Stomach (tissue), 4 donors: ENCODE measurements at regions not wholly inside any gene's neighbourhood (a gene's known extent, or its start where the extent isn't known, plus 50 kb on each side); places are given as distances from the start of the nearest gene placed in this dataset.

ENCODE experiments used
- EP300 ChIP-seq: sonication (generic); formaldehyde crosslinking; IDR thresholded peaks from one replicate; pipeline ENCODE4 v1.6.1; 2017; ENCODE audit warnings: antibody characterized with exemption
- POLR2A ChIP-seq, 4 donors: fragments of 450-650 bp; IDR thresholded peaks; one replicate each; pipeline ENCODE4 v1.6.1; 2016; ENCODE audit warnings: antibody characterized with exemption in 4 of 4, control low read depth in 2 of 4, mild to moderate bottlenecking in 1 of 4, moderate library complexity in 1 of 4
- POLR2AphosphoS5 ChIP-seq, 3 donors: sonication (generic); formaldehyde crosslinking; IDR thresholded peaks; one replicate each; pipeline ENCODE4 v1.6.1; 2016; ENCODE audit warnings: antibody characterized with exemption in 3 of 3
- TF ChIP-seq, protein P1 (sequence below), 7 experiments: fragments of 450-650 bp in 4 of 7; fragments of 200-600 bp in 3 of 7; sonication (generic) in 3 of 7; IDR thresholded peaks; one replicate each; pipeline ENCODE4 v1.5.1; 2016 to 2019; ENCODE audit warnings: antibody characterized with exemption in 7 of 7, control low read depth in 2 of 7, mild to moderate bottlenecking in 1 of 7

DNA sequence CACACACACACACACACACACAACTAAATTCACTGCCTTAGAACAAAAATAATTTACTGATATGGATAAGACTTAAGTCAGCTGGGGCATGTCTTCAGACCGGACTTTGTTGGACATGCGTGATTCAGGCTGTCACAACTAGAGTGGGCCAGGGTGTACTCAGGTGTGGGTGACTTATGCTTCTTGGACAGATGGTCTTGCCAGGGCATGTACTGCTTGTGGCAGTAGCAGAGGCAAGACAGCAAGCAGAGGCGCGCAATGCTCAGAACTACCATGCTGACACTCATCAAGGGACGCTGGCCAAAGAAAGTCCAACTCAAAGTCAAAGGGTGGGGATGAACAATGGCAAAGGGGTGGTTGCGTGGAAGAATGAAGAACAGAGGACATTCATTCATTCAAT, 437.5 kb downstream of the CBLN4 start:
- TF ChIP-seq, protein P1, sequence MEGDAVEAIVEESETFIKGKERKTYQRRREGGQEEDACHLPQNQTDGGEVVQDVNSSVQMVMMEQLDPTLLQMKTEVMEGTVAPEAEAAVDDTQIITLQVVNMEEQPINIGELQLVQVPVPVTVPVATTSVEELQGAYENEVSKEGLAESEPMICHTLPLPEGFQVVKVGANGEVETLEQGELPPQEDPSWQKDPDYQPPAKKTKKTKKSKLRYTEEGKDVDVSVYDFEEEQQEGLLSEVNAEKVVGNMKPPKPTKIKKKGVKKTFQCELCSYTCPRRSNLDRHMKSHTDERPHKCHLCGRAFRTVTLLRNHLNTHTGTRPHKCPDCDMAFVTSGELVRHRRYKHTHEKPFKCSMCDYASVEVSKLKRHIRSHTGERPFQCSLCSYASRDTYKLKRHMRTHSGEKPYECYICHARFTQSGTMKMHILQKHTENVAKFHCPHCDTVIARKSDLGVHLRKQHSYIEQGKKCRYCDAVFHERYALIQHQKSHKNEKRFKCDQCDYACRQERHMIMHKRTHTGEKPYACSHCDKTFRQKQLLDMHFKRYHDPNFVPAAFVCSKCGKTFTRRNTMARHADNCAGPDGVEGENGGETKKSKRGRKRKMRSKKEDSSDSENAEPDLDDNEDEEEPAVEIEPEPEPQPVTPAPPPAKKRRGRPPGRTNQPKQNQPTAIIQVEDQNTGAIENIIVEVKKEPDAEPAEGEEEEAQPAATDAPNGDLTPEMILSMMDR (IDR thresholded peaks at IDR 0.05) = no peak
- TF ChIP-seq EP300 (no peak), POLR2A (IDR thresholded peaks at IDR 0.05) (no peak), POLR2AphosphoS5 (IDR thresholded peaks at IDR 0.05) (no peak)
